ENCODE measurements at regions not wholly inside any gene's neighbourhood (a gene's known extent, or its start where the extent isn't known, plus 50 kb on each side); places are given as distances from the start of the nearest gene placed in this dataset.

- TF ChIP-seq, protein P1, sequence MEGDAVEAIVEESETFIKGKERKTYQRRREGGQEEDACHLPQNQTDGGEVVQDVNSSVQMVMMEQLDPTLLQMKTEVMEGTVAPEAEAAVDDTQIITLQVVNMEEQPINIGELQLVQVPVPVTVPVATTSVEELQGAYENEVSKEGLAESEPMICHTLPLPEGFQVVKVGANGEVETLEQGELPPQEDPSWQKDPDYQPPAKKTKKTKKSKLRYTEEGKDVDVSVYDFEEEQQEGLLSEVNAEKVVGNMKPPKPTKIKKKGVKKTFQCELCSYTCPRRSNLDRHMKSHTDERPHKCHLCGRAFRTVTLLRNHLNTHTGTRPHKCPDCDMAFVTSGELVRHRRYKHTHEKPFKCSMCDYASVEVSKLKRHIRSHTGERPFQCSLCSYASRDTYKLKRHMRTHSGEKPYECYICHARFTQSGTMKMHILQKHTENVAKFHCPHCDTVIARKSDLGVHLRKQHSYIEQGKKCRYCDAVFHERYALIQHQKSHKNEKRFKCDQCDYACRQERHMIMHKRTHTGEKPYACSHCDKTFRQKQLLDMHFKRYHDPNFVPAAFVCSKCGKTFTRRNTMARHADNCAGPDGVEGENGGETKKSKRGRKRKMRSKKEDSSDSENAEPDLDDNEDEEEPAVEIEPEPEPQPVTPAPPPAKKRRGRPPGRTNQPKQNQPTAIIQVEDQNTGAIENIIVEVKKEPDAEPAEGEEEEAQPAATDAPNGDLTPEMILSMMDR (IDR thresholded peaks at IDR 0.05; ENCODE audit: insufficient read depth, low read length, poor library complexity, severe bottlenecking), result no peak
- TF ChIP-seq EZH2phosphoT487 (conservative IDR thresholded peaks at IDR 0.05; ENCODE audit: low read length), result no peak
These were observed 631.0 kb downstream of the SQOR start for GRCh38 chr15:46265664-46266347.

Data from SU-DHL-6 (cell line).